ENCODE measurements at regions not wholly inside any gene's neighbourhood (a gene's known extent, or its start where the extent isn't known, plus 50 kb on each side); places are given as distances from the start of the nearest gene placed in this dataset.
A peak's percentile ranks its signal among the peaks of the same experiment; 100 is the strongest.

- Histone ChIP-seq H3K4me1 (no peaks in the 10 kb centered on the region), H3K27me3 (no peaks in the 10 kb centered on the region), H3K4me3 (ENCODE audit: low read depth, low read length) (no peak overlapping the region), H3K36me3 (no peaks in the 10 kb centered on the region), H3K9me3 (no peaks in the 10 kb centered on the region)
- TF ChIP-seq CTCF (IDR thresholded peaks at IDR 0.05; ENCODE audit: low read depth, low read length), result no peak
- peak; percentile 23 for DNase-seq
Measured at GRCh38 chr9:16039988-16040761, 487.3 kb downstream of the CCDC171 start.

GRCh38 chr9:16043756-16044578 lies 491.1 kb downstream of the CCDC171 start:
- Histone ChIP-seq H3K9me3 (no peaks in the 10 kb centered on the region), H3K4me1 (no peaks in the 10 kb centered on the region), H3K27me3 (no peaks in the 10 kb centered on the region), H3K4me3 (ENCODE audit: low read depth, low read length) (no peak overlapping the region), H3K36me3 (no peaks in the 10 kb centered on the region)
- TF ChIP-seq CTCF (IDR thresholded peaks at IDR 0.05; ENCODE audit: low read depth, low read length), result no peak
- DNase-seq, result no peak

GRCh38 chr9:16044579-16044881 lies 491.7 kb downstream of the CCDC171 start:
- Histone ChIP-seq H3K4me1 (no peaks in the 10 kb centered on the region), H3K4me3 (ENCODE audit: low read depth, low read length) (no peak overlapping the region), H3K27me3 (no peaks in the 10 kb centered on the region), H3K9me3 (no peaks in the 10 kb centered on the region), H3K36me3 (no peaks in the 10 kb centered on the region)
- no peak for DNase-seq
- TF ChIP-seq CTCF (IDR thresholded peaks at IDR 0.05; ENCODE audit: low read depth, low read length), result no peak

- no peaks in the 10 kb centered on the region for H3K36me3 ChIP-seq
- no peak overlapping the region for H3K4me3 ChIP-seq (ENCODE audit: low read depth, low read length)
- no peaks in the 10 kb centered on the region for H3K9me3 ChIP-seq
- DNase-seq, result no peak
- H3K27me3 ChIP-seq, result no peaks in the 10 kb centered on the region
- no peak for TF ChIP-seq CTCF (IDR thresholded peaks at IDR 0.05; ENCODE audit: low read depth, low read length)
- no peaks in the 10 kb centered on the region for H3K4me1 ChIP-seq
Measured at GRCh38 chr9:16045651-16046280, 492.9 kb downstream of the CCDC171 start.

- no peaks in the 10 kb centered on the region for H3K36me3 ChIP-seq
- H3K4me1 ChIP-seq, result no peaks in the 10 kb centered on the region
- H3K27me3 ChIP-seq, result no peaks in the 10 kb centered on the region
- no peaks in the 10 kb centered on the region for H3K9me3 ChIP-seq
- H3K4me3 ChIP-seq (ENCODE audit: low read depth, low read length), result no peak overlapping the region
- no peak for DNase-seq
- TF ChIP-seq CTCF (IDR thresholded peaks at IDR 0.05; ENCODE audit: low read depth, low read length), result no peak
Measured at GRCh38 chr9:16046713-16047112, 493.9 kb downstream of the CCDC171 start.

All from BE2C (cell line).